T1000 (cell line): ENCODE measurements at regions not wholly inside any gene's neighbourhood (a gene's known extent, or its start where the extent isn't known, plus 50 kb on each side); places are given as distances from the start of the nearest gene placed in this dataset.

ENCODE experiments used
- DNase-seq: peaks from one replicate; lab custom pipeline; 2025; ENCODE audit warnings: mixed read lengths; lab: John Stamatoyannopoulos, UW

DNA sequence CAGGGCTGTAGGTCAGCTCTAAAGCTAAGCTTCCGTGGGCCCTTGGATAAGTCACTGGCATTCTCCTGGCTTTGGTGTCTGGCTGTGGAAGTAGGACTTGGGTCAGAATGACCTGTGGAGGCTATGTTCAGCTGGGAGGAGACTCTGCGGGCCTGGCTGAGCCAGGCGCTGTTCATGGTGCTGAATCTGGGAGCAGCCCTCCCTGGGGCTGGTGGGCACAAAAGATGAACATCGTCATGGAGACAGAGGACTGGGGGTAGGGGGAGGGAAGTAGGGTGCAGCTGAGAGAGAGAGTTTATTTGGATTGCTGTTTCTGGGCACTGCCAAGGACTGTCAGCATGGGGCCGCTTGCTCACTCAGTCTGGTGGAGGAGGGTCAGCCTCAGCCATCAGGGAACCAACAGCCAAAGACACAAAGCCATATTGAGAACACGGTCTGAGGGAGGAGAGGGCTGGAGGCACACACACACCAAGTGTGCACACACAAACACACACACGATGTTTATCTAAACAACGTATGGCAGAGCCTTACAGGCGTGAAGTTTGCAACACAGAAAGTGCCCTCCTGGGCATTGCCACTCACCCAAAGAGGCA is 120.7 kb upstream of the LINGO1 start:
- DNase-seq = no peak

DNA sequence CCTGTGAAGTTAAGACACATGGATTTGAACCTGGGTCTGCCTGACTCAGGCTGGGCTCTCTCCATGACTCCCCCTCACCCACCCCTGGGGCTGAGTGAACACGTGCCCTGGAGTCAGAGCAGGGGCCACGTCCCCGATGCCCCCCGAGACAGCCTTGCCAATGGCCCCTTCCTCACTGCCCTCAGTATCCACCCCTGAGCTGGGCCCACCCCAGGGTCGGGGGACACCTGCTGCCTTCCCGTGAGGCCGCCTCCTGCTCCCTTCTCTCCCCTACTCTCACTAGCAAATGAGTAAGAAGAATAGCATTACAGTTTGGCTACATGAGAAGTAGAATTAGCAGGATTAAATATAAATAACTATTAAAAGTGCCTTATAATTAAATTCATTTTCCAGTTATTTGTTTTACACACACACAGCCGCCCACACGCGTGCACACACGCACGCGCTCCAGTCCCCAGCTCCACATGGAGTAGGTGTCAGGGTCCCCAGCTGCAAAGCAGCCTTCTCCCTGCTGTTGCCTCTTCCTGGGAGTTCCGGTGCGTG is 117.4 kb upstream of the LINGO1 start:
- DNase-seq = no peak

DNA sequence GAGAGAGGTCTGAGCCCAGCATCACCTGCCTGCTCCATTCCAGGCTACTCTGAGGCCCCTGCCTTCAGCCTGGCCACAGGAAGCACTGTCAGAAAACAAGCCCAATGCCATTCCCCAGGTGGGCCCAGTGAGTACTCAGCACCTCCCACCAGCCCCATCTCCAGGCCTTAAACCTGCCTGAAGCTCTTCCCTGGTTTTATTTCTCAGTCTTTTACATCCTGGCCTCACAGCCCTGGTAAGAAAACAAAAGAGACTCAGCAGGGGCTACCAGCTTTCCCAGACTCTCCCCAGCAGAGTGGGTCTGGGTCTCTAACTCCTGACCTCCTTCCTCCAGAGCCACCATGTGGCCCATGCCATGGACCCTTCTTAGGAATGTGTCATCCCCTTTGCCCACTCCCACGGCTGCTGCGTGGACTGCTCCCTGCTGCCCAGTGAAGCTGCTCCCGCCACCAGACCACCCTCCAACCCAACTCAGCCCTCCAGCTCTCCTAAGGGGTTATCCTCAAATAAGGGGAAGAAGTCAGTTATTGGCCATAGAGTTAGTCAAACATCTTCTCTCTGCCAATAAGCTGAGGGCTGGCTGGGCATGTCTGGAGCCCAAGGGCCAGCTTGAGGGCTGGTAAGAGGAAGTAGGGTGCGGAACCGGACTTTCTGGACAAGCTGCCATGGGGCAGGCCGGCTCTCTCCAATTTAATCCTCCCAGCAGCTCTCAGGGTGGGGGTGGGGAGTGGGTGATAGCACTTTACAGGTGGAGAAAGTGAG is 116.7 kb upstream of the LINGO1 start:
- DNase-seq = no peak

DNA sequence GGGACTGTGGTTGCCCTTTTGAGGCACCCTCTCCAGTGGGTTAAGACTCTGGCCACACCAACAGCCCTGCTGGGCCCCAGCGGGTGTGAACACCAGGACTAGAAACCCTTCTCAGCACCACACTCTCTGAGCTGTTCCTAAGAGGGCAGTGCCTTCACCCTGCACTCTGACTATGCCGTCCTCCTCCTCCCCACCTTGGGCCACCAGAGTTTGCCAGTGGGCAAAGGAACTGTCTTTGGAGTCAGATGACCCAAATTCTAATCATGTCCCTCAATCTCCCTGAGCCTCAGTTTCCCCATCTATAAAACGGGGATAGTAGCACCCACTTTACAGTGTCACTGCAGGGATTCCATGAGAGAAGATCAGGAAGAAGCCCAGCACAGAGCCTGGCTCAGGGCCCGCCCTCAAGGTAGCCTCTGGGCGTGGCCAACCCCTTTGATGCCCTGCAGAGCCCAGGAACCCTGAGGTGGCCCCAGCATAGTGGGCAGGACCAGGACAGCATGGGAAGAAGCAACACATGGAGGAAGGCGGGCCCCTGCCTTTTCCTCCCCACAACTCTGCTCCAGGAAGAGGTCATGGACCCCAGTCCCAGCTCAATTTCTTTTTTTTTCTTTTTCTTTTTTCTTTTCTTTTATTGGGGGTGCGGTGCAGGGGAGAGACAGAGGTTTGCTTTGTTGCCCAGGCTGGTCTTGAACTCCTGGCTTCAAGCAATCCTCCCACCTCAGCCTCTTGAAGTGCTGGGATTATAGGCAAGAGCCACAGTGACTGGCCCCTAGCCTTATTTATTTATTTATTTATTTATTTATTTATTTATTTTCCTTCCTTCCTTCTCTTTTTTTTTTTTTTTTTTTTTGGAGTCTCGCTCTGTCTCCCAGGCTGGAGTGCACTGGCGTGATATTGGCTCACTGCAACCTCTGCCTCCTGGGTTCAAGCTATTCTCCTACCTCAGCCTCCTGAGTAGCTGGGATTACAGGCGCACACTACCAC is 115.7 kb upstream of the LINGO1 start:
- no peak for DNase-seq

DNA sequence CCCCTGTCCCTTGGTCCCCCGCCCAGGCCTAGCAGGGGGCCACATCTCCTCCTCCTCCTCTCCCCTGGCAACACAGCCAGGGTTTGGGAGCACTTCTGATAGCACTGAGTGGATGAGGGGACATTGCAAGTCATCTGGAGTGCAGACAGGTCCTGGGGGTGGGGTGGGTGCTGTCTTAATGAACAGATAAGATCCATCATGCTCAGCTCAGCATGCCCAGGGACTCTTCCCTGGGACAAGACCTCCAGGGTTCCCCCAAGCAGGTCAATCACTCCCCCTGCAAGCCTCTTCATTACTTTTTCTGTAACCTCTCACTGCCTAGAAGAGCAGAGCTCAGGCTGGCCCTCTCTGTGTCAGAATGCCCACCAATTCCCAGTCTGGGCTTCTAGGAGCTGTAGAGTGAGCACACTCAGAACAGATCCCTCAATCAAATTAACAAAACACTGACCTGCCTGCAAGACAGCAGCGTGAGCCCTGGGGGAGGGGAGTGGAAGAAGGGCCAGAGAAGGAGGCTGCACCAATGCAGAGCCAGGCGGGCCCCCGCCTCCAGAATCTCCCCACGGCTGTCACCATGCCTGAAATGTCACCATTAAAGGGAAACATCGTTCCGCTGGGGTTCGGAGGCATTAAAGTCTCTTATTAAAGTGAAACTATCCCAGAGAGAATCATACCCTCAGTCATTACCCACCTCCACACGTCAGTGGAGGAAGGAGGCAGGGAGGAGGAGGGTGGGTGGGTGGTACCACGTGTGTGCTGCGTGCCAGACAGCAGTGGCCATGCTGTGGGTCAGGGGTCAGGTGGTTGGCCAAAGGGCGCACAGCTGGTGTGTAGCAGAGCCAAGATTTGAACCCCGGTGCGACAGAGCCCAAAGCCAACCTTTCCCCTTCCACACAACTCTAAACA is 114.7 kb upstream of the LINGO1 start:
- DNase-seq = no peak

DNA sequence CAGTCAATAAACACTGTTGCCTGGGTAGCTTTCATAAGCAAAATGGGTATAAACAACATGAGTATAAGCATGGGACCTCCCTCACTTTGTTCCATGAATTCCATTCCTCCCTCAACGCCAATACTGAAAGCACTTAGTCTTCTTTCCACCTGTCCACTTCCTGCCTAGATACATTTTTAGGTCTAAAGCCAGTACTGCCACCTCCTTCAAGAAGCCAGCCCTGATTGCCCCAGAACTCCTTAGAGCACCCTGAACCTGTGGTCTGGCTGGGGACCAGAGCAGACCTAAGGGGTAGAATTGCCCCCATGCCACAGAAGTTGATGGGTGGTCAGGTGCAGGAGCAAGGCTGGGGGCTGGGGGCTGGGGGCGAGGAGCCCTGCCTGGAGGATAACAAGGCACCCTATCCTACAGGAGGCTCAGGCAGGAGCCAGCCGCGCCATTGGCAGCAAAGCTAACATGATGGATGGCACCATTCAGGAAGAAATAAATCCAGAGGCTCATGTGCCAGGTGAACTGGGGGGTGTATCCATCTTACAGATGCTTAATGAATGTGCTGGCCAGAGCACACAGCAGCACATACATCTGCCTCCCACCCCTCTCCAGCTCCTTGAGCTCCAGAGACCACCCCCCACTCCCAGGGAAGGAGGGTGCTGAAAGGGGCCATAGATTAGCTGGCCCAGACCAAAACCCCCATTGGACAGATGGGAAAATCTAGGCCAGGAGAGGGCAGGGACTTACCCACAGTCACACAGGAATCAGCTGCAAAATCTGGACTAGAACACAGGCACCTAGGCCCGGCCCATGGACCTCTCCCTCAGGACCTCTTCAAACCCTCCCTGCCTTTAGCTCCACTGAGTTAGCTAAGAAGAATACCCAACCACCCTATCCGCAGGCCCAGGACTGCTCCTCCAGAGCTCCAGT is 113.8 kb upstream of the LINGO1 start:
- no peak for DNase-seq

DNA sequence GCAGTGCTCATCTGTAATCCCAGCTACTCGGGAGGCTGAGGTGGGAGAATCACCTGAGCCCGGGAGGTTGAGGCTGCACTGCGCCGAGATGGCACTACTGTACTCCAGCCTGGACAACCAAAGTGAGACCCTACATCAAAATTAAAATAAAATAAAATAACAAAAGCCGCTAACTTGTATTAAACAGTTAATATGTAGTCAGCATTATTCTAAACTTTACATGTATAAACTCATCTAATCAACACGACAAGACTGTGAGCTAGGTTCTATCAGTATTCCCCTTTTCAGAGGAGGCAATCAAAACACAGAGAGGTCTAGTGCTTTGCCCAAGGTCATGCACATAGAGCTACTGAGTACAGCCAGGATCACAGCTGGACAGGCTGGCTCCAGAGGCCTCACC is 111.7 kb upstream of the LINGO1 start:
- DNase-seq = no peak

DNA sequence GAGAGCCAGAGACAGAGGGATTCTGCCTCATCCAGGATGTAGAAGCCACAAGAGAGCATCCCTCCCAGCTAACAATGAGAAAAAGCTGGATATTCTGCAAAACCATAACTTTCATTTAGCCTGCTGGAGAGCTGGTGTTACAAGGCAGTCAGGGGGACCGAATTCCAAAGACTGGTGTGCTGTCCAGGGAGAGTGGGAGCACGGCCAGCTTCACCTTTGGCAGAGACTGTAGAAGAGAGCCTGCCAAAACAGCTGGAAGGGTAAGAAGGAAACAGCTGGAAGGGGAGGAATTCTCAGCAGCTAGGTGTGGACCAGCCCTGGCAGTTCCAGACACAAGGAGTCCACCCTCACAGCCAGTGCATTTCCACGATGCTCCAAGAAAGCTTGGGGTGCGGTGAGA is 109.9 kb upstream of the LINGO1 start:
- no peak for DNase-seq

DNA sequence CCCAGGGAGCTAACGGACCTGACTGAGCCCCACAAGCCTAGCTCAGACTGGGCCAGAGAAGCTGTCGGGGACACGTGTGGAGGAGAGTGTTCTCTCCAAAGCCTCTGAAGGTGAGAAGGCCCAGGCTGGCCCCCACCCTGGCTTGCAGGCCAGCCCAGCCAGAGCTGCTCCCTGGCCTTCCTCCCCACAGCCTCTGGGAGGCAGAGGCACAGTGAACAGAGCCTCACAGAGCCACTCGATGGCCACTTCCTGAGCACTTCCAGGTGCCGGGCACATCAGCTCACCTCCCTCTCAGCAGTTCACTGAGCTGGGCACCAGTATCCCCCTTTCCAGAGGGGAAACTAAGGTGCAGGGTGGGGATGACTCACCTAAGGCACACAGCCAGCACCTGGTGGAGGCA is 109.4 kb upstream of the LINGO1 start:
- no peak for DNase-seq

DNA sequence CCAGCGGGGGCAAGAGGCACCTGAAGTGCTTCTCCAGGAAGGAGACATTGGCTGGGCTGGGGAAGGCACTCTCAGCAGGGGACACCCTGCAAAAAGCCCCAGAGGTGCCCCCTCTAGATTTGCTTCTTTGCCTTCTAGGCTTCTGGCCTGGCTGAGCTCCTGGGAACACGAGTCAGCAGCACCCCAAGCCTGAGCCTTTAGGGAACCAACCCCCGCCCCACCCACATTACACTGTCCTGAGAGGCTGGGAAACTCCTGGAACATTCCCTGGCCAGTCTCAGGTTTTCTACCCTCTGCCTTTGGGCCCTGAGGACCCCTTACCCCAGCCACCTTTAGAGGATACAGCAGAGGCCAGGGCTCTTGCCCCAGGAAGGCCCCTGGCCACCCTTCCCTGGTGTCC is 108.4 kb upstream of the LINGO1 start:
- no peak for DNase-seq

DNA sequence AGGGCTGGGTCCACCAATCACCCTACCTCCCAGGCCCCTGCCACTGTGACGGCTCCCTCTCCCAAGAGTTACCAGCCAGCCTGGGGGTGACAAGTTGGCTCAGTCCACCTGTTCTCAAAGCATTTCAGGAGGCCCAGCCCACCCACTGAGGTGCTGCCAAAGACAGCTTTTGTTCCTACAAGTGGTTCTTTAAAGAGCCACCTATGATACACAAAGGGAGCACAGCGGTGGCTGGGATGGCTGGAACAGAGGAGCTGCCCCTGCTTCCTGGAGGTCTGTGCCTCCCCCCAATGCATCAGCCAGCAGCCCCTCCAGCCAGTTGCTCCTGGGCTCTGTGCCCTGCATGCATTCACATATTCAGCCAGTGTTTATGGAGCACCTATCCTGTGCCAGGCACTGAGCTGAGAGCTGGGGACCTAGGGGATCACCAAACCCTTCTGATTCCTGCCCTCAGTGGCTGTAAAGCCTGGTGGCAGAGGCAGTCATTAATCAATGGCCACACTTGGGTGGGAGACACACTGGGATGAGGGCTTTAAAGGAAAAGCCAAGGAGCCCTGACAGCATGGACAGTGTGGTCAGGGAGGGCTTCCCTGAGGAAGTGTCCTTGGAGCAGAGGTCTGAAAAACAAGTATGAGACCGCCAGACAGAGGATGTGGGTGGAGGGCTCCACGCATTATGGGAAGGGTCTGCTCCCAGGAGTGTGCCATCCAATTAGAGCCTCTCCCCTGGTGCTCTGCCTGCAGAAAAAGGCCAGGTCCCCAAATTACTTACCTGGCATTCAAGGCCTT is 107.1 kb upstream of the LINGO1 start:
- no peak for DNase-seq

DNA sequence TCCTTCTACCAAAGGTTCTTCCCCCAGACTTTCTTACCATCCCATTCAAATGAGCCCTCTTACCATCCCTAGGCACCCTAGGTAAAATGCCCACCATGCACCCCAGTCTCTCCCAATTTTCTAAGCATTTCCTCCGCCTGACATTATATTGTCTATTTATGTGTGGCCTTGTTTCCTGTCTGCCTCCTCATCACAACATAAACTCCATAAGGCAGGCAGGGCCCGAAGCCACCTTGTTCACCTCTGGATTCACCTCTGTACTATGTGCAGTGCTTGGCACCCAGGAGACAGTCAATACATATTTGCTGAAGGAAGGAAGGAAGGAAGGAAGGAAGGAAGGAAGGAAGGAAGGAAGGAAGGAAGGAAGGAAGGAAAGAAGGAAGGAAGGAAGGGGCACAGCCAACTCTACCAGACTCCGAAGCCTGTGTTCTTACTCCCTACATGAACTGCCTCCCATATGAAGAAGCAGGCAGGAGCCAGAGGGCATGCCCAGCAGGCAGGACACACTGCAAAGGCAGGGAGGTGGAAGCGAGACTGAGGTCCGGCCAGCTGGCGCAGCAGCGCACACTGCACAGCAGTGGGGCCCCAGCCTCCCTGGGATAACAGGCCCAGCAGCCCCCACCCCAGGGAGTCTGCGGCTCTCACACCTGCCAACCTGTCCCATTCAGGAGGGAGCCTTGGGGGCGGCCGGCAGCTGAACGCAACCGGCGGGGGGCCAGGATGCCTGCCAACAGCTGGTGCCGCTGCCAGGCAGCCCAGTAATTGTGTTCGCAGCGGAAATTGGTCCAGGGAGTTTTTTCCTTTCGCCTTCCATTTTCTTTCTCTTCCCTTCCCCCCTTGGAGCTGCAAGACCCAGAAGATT is 106.0 kb upstream of the LINGO1 start:
- DNase-seq = no peak

DNA sequence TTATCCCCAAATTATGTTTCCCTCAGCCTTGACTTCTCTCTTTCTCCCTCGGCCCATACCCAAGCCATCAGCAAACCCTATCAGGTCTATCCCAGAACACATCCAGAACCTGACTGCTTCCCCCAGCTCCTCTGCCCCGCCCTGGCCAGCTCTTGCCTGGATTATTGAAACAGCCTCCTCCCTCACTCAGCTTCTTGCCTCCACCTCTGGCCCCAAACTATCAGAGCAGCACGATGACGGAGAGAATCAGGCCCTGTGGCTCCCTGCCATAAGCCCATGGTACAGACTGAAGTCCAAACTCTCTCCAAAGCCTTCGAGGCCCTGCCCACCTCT is 105.3 kb upstream of the LINGO1 start:
- DNase-seq = no peak

DNA sequence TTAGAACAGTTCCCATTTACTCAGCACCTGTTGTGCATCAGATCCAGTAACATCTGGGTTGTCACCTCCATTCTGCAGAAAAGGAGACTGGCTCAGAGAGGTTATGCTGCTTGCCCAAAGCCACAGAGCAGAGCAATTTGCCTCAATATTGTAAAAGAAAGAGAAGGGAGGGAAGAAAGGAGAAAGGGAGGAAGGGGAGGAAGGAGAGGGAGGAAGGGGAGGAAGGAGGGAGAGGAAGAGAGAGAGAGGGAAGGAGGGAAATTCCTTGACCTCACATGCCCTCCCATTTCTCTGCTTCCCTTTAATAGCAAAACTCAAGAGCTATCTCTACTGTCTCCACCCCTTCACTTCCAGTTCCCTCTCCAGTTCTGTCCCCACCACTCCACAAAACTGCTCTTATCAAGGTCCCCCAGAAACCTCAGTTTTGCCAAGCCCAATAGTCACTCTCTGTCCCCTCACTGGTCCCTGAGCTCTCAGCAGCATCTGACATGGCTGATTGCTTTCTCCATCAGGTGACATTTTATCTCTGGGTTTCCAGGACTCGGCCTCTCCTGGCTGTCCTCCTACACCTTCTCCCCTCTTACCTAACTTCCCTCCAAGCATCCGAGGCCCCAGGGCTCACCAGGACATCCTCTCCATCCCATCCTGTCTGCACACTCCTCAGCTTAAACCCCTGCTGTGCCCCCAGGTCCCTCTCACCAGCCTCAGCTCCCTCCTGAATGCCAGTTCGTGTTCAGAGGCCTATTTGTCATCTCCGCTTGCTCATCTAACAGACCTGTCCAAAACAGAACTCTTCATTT is 104.7 kb upstream of the LINGO1 start:
- no peak for DNase-seq

DNA sequence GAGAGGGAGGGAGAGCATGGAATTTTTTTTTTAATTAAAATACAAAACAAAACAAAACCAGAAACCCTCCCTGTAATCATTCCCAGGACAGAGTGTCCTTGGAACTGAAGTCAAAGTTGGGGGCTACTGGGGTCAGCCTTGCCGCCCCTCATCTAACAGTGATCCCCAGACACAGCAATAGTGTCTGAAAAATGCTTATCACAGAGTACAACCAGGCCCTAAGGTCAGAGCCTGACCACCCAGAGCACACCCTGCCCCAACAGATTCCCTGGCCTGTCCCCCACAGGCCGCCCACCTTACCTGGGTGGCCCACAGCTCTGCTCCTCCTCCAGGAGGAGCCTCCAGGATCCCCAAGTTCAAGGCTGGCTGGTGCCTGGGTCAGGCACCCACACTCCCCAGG is 101.6 kb upstream of the LINGO1 start:
- DNase-seq = no peak

DNA sequence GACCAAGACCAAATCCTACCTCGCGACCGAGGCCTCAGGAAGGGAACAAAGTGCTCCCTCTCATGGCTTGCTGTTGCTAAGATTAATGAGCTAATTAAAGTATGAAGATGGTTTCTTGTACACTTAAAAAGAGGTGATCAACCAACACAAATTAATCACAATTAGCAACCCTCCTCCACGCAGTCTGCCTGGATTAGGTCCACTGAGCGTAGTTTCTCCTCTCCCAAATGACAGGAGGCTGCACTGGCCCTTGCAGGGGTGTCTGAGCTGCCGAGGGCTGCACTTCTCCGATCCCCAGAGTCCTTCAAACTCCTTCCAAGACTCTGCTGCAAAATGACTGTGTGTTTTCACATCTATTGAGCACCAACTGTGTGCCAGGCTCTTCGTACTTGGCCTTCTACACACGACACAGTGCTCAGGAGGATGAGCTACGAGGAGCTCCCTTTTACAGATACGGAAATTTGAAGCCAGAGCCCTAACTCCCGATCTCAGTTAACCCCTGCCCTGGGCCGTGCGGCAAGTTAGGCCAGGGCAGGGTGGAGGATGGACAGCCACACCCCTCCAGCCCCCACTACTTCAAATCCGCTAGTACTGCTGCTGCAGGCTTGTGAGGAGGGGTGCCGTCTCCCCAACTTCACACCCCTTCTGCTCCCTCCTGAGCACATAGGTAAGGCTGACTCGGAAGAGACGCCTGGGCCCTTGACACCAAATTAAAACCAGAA is 101.0 kb upstream of the LINGO1 start:
- no peak for DNase-seq
